ENCODE measurements at regions not wholly inside any gene's neighbourhood (a gene's known extent, or its start where the extent isn't known, plus 50 kb on each side); places are given as distances from the start of the nearest gene placed in this dataset.

DNA sequence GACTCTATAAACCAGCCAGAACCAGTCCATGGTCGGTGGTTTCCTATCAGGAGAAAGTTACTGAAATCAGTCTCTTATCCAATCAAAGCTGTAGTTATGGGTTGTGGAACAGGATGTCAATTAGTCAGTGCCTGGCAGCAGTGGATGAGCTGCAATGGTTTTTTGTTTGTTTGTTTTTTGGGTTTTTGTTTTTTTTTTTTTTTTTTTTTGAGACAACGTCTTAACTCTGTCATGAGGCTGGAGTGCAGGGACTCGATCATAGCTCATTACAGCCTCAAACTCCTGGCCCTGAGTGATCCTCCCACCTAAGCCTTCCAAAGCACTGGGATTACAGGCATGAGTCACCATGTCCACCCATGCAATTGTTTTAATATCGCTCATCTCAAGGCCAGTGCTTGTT, 113.3 kb upstream of the CAND1 start:
- TF ChIP-seq, protein P1, sequence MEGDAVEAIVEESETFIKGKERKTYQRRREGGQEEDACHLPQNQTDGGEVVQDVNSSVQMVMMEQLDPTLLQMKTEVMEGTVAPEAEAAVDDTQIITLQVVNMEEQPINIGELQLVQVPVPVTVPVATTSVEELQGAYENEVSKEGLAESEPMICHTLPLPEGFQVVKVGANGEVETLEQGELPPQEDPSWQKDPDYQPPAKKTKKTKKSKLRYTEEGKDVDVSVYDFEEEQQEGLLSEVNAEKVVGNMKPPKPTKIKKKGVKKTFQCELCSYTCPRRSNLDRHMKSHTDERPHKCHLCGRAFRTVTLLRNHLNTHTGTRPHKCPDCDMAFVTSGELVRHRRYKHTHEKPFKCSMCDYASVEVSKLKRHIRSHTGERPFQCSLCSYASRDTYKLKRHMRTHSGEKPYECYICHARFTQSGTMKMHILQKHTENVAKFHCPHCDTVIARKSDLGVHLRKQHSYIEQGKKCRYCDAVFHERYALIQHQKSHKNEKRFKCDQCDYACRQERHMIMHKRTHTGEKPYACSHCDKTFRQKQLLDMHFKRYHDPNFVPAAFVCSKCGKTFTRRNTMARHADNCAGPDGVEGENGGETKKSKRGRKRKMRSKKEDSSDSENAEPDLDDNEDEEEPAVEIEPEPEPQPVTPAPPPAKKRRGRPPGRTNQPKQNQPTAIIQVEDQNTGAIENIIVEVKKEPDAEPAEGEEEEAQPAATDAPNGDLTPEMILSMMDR (optimal IDR thresholded peaks at IDR 0.05 in 1 of 3, IDR thresholded peaks at IDR 0.05 in 1 of 3, conservative IDR thresholded peaks at IDR 0.05 in 1 of 3; ENCODE audit: extremely low read depth in 1 of 3, insufficient read depth in 2 of 3, low read length in 3 of 3), result no peak
- TF ChIP-seq EZH2 (IDR thresholded peaks at IDR 0.05; ENCODE audit: low read length), result no peak

Measured in keratinocyte (primary cell).